ENCODE measurements at regions not wholly inside any gene's neighbourhood (a gene's known extent, or its start where the extent isn't known, plus 50 kb on each side); places are given as distances from the start of the nearest gene placed in this dataset.

DNA sequence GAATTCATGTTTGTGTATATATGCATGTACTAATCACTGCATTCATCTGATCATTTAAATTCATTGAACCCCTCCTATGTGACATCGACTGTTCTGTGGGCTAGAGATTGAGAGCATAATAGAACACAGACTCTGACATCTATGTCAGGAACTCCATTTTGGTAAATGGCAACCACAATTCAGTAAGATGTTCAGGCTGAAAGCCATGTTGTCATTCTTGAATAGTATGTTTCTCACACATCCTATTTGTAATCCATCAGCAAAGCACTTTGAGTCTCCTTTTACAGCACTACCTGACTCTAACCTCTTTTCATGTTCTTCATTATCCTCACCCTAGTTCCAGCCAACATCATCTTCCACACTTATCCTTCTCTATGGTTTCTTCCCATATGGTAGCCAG lies 413.8 kb upstream of the MEX3C start:
- H3K4me3 ChIP-seq (ENCODE audit: low read depth, low read length) = no peak overlapping the region
- TF ChIP-seq CTCF (IDR thresholded peaks at IDR 0.05; ENCODE audit: insufficient read depth, low read length) = no peak
- DNase-seq (ENCODE audit: low read depth) = no peak

DNA sequence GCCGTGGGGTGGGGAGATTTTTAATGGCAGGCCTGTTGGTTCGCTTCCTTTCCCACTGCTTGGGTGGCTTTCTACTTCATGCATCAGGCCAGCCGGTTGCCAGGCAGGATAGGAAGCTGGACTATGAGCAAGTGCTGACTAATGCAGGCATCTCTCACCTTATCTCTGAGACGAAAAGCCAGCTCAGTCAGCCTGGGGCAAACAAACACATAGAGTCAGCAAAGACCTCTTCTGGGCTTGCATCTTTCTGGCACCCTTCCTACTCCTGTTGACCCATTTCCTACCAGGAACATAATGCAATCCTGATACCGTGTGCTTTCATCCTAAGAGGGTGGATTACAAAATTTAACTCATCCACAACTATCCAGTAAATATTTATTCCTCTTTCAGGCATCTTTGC lies 416.6 kb upstream of the MEX3C start:
- no peak overlapping the region for H3K4me3 ChIP-seq (ENCODE audit: low read depth, low read length)
- no peak for TF ChIP-seq CTCF (IDR thresholded peaks at IDR 0.05; ENCODE audit: insufficient read depth, low read length)
- peak; percentile 81 for DNase-seq (ENCODE audit: low read depth)

DNA sequence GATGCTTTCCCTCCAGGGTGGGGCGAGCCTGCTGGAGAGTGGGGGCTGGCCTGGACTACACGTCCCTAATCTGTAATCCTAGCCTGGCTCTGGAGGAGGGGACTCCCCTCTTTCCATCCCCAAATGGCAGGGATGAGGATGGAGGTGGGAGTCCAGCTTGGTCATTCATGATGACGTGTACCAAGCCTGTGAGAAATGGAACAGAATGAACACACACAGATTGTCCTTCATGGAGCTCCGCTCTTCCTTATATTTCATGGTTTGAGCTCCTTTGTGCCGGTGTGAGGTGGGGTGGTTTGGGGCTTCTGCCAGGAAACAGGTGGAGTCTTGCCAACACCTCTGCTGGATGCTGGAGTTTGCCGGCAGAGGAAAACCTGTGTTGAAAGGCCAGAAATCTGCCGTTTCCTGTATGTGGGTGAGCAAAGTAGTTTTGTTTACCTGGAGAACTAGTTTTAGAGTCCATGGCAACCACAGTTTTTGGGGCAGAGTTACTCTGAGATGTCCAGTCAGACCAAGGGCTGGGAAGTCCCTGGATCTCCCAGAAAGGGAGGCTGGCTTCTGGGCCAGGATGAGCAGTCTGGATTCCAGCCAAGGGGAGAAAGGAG lies 417.6 kb upstream of the MEX3C start:
- no peak for TF ChIP-seq CTCF (IDR thresholded peaks at IDR 0.05; ENCODE audit: insufficient read depth, low read length)
- peak; percentile 14 for DNase-seq (ENCODE audit: low read depth)
- no peak overlapping the region for H3K4me3 ChIP-seq (ENCODE audit: low read depth, low read length)

DNA sequence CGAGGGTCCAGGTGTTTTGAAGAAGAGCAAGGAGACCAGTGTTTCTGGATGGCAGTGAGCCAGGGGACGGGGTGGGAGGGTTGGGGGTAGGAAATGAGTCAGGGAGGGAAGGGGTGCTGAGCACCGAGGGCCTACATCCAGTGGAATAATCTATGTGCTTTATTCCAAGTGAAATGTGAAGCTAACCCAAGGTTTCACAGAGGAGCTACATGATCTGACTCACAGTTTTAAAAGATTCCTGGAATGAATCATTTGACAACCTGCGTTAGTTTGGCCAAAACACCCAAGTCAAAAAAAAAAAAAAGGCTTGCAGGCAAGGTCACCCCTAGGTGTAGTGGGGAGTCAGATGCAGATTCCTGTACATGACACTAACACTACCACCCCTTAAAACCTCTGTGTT lies 419.7 kb upstream of the MEX3C start:
- DNase-seq (ENCODE audit: low read depth) = peak; percentile 46
- no peak for TF ChIP-seq CTCF (IDR thresholded peaks at IDR 0.05; ENCODE audit: insufficient read depth, low read length)
- no peak overlapping the region for H3K4me3 ChIP-seq (ENCODE audit: low read depth, low read length)

DNA sequence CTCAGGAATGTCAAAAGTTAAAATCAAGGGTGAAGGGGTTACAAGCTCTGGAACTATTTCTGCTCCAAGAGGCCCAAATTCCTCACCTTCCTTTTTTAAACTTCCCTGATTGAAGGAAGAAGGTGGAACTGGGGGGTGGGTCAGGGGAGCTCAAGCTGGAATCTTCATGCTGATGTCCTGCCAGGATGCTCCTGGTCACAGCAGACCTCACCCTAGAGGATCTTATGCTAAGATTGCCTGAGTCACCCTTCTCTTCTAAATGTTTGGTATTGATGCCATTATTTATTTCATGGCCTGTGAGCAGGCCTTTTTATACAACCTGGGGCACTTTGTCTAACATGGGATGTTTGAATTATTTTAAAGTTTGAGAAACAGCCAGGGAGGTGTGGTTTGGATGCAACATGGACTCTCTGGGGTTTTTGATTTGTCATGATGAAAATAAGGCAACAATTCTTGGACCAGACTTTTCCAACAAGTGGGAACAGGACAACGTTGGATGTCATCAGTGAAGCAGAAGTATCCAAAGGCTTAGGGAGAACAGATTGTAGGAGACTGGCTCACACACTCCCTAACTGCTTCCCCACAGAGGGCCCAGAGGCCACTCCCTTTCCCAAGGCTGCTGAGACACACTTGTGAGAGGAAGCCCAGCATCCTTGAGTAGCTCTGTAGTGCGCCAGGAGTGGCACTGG lies 420.2 kb upstream of the MEX3C start:
- TF ChIP-seq CTCF (IDR thresholded peaks at IDR 0.05; ENCODE audit: insufficient read depth, low read length) = no peak
- no peak overlapping the region for H3K4me3 ChIP-seq (ENCODE audit: low read depth, low read length)
- DNase-seq (ENCODE audit: low read depth) = peak; percentile 3

DNA sequence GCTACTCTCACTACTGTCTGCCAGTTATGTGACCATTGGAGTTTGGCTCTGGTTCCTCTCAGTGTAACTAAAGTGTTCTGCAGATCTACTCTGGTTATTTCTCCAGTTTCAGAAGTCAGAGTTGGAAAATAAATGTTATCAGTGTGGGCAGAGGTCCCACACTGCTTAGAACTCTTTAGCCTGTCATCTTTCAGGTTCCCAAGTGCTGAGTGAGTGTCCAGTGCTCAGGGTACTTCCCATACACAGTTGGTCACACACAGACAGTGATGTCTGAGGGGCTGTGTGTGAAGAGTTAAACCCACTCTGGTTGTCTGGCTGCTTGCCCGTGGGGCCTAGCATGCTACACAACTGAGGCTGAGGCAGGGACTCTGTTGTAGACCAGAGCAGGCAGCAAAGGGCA lies 421.8 kb upstream of the MEX3C start:
- no peak overlapping the region for H3K4me3 ChIP-seq (ENCODE audit: low read depth, low read length)
- no peak for DNase-seq (ENCODE audit: low read depth)
- no peak for TF ChIP-seq CTCF (IDR thresholded peaks at IDR 0.05; ENCODE audit: insufficient read depth, low read length)
